ENCODE measurements at regions not wholly inside any gene's neighbourhood (a gene's known extent, or its start where the extent isn't known, plus 50 kb on each side); places are given as distances from the start of the nearest gene placed in this dataset.

- DNase-seq (ENCODE audit: low read depth, low spot score) (no peak), FAIRE-seq (no peak)
- Histone ChIP-seq H2AFZ (ENCODE audit: control insufficient read depth, low read length) (no peak overlapping the region), H3K4me3 (ENCODE audit: control insufficient read depth in 2 of 3, extremely low read depth in 1 of 3, insufficient read depth in 2 of 3, low read depth in 1 of 3, low read length in 3 of 3) (no peak overlapping the region), H4K20me1 (ENCODE audit: control insufficient read depth, extremely low read depth, insufficient read depth, low read length) (no peaks in the 10 kb centered on the region), H3K4me2 (ENCODE audit: control insufficient read depth, extremely low read depth, insufficient read depth, low read depth, low read length) (no peak overlapping the region), H3K9me3 (ENCODE audit: control insufficient read depth, low read depth, low read length) (no peaks in the 10 kb centered on the region), H3K4me1 (ENCODE audit: control insufficient read depth, extremely low read depth, insufficient read depth, low read length) (no peaks in the 10 kb centered on the region), H3K79me2 (ENCODE audit: control insufficient read depth, insufficient read depth, low read length) (no peaks in the 10 kb centered on the region), H3K27me3 (ENCODE audit: control insufficient read depth, extremely low read depth, insufficient read depth, low read length) (no peaks in the 10 kb centered on the region), H3K36me3 (ENCODE audit: control insufficient read depth in 2 of 2, extremely low read depth in 1 of 2, insufficient read depth in 2 of 2, low read length in 2 of 2) (no peaks in the 10 kb centered on the region), H3K9me1 (ENCODE audit: control insufficient read depth, extremely low read depth, insufficient read depth, low read length) (no peaks in the 10 kb centered on the region), H3K9ac (ENCODE audit: control insufficient read depth, extremely low read depth, insufficient read depth, low read length) (no peak overlapping the region), H3K27ac (ENCODE audit: control insufficient read depth, insufficient read depth, low read length) (no peak overlapping the region)
- dilution Hi-C loops (cut with MboI; ENCODE audit: extremely low pct_ligation_motif_present, low sequenced_read_pairs) = no loop called here
- no peak for TF ChIP-seq EZH2 (IDR thresholded peaks at IDR 0.05; ENCODE audit: low read length)
- no peak for TF ChIP-seq CTCF (optimal IDR thresholded peaks at IDR 0.05 in 1 of 3, IDR thresholded peaks at IDR 0.05 in 1 of 3, conservative IDR thresholded peaks at IDR 0.05 in 1 of 3; ENCODE audit: extremely low read depth in 1 of 3, insufficient read depth in 2 of 3, low read length in 3 of 3)
These were observed 1632.3 kb downstream of the MAT2B start for GRCh38 chr5:165137701-165138100.

- no peaks in the 10 kb centered on the region for H3K79me2 ChIP-seq (ENCODE audit: control insufficient read depth, insufficient read depth, low read length)
- no peak overlapping the region for H2AFZ ChIP-seq (ENCODE audit: control insufficient read depth, low read length)
- H3K27me3 ChIP-seq (ENCODE audit: control insufficient read depth, extremely low read depth, insufficient read depth, low read length) = no peaks in the 10 kb centered on the region
- no peak overlapping the region for H3K4me3 ChIP-seq (ENCODE audit: control insufficient read depth in 2 of 3, extremely low read depth in 1 of 3, insufficient read depth in 2 of 3, low read depth in 1 of 3, low read length in 3 of 3)
- no peaks in the 10 kb centered on the region for H3K9me1 ChIP-seq (ENCODE audit: control insufficient read depth, extremely low read depth, insufficient read depth, low read length)
- FAIRE-seq (no peak), DNase-seq (ENCODE audit: low read depth, low spot score) (no peak)
- TF ChIP-seq CTCF (optimal IDR thresholded peaks at IDR 0.05 in 1 of 3, IDR thresholded peaks at IDR 0.05 in 1 of 3, conservative IDR thresholded peaks at IDR 0.05 in 1 of 3; ENCODE audit: extremely low read depth in 1 of 3, insufficient read depth in 2 of 3, low read length in 3 of 3) (no peak), EZH2 (IDR thresholded peaks at IDR 0.05; ENCODE audit: low read length) (no peak)
- no peaks in the 10 kb centered on the region for H3K9me3 ChIP-seq (ENCODE audit: control insufficient read depth, low read depth, low read length)
- H4K20me1 ChIP-seq (ENCODE audit: control insufficient read depth, extremely low read depth, insufficient read depth, low read length) = no peaks in the 10 kb centered on the region
- H3K27ac ChIP-seq (ENCODE audit: control insufficient read depth, insufficient read depth, low read length) = no peak overlapping the region
- no peaks in the 10 kb centered on the region for H3K4me1 ChIP-seq (ENCODE audit: control insufficient read depth, extremely low read depth, insufficient read depth, low read length)
- no peak overlapping the region for H3K9ac ChIP-seq (ENCODE audit: control insufficient read depth, extremely low read depth, insufficient read depth, low read length)
- H3K36me3 ChIP-seq (ENCODE audit: control insufficient read depth in 2 of 2, extremely low read depth in 1 of 2, insufficient read depth in 2 of 2, low read length in 2 of 2) = no peaks in the 10 kb centered on the region
- dilution Hi-C loops (cut with MboI; ENCODE audit: extremely low pct_ligation_motif_present, low sequenced_read_pairs) = no loop called here
- no peak overlapping the region for H3K4me2 ChIP-seq (ENCODE audit: control insufficient read depth, extremely low read depth, insufficient read depth, low read depth, low read length)
These were observed 1632.8 kb downstream of the MAT2B start for GRCh38 chr5:165138236-165138635.

Measured in keratinocyte (primary cell).